ENCODE measurements at regions not wholly inside any gene's neighbourhood (a gene's known extent, or its start where the extent isn't known, plus 50 kb on each side); places are given as distances from the start of the nearest gene placed in this dataset.

DNA sequence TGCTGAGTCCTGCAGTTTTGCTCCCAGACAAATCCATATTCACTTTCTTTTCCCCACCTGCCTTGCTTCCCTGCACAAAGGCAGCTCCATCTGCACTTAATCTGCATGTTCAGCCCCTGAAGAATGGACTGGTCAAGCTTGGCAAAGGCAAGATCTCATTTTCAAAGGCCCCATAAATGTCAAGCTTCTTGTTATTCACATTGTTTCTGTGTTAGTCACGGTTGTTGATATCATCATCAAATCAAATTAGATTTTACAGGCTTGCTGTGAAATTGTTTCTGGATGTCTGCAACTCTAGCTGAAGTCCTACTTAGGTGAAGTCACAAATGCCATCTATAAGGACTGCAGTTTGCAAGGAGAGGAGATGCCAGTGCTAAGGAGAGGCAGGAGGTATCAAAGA lies 91.0 kb downstream of the GPAM start (continued):
- TF ChIP-seq, protein P1, sequence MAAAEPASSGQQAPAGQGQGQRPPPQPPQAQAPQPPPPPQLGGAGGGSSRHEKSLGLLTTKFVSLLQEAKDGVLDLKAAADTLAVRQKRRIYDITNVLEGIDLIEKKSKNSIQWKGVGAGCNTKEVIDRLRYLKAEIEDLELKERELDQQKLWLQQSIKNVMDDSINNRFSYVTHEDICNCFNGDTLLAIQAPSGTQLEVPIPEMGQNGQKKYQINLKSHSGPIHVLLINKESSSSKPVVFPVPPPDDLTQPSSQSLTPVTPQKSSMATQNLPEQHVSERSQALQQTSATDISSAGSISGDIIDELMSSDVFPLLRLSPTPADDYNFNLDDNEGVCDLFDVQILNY (CRISPR knock-in tag; IDR thresholded peaks at IDR 0.05), result no peak
- TF ChIP-seq, protein P2, sequence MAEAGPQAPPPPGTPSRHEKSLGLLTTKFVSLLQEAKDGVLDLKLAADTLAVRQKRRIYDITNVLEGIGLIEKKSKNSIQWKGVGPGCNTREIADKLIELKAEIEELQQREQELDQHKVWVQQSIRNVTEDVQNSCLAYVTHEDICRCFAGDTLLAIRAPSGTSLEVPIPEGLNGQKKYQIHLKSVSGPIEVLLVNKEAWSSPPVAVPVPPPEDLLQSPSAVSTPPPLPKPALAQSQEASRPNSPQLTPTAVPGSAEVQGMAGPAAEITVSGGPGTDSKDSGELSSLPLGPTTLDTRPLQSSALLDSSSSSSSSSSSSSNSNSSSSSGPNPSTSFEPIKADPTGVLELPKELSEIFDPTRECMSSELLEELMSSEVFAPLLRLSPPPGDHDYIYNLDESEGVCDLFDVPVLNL (CRISPR knock-in tag; IDR thresholded peaks at IDR 0.05; ENCODE audit: borderline replicate concordance, low read depth), result no peak
- TF ChIP-seq, protein P3, sequence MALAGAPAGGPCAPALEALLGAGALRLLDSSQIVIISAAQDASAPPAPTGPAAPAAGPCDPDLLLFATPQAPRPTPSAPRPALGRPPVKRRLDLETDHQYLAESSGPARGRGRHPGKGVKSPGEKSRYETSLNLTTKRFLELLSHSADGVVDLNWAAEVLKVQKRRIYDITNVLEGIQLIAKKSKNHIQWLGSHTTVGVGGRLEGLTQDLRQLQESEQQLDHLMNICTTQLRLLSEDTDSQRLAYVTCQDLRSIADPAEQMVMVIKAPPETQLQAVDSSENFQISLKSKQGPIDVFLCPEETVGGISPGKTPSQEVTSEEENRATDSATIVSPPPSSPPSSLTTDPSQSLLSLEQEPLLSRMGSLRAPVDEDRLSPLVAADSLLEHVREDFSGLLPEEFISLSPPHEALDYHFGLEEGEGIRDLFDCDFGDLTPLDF (CRISPR knock-in tag; IDR thresholded peaks at IDR 0.05), result no peak
- no peak for TF ChIP-seq CREB1 (CRISPR knock-in tag; IDR thresholded peaks at IDR 0.05)
- TF ChIP-seq, protein P4, sequence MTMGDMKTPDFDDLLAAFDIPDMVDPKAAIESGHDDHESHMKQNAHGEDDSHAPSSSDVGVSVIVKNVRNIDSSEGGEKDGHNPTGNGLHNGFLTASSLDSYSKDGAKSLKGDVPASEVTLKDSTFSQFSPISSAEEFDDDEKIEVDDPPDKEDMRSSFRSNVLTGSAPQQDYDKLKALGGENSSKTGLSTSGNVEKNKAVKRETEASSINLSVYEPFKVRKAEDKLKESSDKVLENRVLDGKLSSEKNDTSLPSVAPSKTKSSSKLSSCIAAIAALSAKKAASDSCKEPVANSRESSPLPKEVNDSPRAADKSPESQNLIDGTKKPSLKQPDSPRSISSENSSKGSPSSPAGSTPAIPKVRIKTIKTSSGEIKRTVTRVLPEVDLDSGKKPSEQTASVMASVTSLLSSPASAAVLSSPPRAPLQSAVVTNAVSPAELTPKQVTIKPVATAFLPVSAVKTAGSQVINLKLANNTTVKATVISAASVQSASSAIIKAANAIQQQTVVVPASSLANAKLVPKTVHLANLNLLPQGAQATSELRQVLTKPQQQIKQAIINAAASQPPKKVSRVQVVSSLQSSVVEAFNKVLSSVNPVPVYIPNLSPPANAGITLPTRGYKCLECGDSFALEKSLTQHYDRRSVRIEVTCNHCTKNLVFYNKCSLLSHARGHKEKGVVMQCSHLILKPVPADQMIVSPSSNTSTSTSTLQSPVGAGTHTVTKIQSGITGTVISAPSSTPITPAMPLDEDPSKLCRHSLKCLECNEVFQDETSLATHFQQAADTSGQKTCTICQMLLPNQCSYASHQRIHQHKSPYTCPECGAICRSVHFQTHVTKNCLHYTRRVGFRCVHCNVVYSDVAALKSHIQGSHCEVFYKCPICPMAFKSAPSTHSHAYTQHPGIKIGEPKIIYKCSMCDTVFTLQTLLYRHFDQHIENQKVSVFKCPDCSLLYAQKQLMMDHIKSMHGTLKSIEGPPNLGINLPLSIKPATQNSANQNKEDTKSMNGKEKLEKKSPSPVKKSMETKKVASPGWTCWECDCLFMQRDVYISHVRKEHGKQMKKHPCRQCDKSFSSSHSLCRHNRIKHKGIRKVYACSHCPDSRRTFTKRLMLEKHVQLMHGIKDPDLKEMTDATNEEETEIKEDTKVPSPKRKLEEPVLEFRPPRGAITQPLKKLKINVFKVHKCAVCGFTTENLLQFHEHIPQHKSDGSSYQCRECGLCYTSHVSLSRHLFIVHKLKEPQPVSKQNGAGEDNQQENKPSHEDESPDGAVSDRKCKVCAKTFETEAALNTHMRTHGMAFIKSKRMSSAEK (CRISPR knock-in tag; IDR thresholded peaks at IDR 0.05; ENCODE audit: borderline replicate concordance), result no peak
- TF ChIP-seq SMAD3 (CRISPR knock-in tag; IDR thresholded peaks at IDR 0.05; ENCODE audit: borderline replicate concordance), result no peak
- TF ChIP-seq ZNF219 (CRISPR knock-in tag; IDR thresholded peaks at IDR 0.05; ENCODE audit: borderline replicate concordance), result no peak
- TF ChIP-seq GRHL2 (CRISPR knock-in tag; IDR thresholded peaks at IDR 0.05; ENCODE audit: insufficient replicate concordance, severe bottlenecking), result no peak
- TF ChIP-seq ZNF416 (CRISPR knock-in tag; IDR thresholded peaks at IDR 0.05), result no peak
- no peak for TF ChIP-seq ESRRA (CRISPR knock-in tag; IDR thresholded peaks at IDR 0.05; ENCODE audit: borderline replicate concordance)

DNA sequence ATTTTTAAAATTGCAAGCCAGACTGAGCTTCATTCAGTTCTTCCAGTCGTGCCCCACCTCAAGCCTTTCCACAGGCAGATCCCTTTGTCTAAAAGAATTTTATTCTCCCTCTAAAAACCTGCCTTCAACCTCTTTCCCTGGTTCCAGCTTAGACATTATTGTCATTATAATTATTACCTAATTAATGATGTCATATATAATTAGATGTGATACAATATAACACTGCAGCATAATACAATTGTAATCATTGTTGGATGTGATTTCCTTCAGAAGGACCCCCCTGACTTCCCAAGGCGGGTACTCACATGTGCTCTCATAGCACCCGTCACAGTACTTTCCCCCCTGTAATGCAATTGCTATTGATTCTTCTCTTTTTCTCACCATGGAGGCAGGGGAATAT lies 88.6 kb downstream of the GPAM start:
- no peak overlapping the region for H3K27ac Mint-ChIP-seq
- POLR2A ChIA-PET, result no interaction called here
- ATAC-seq (no peak), DNase-seq (ENCODE audit: low spot score) (no peak)
- peaks cover 6% of the 10 kb centered on the region for H3K36me3 Mint-ChIP-seq
- CTCF ChIA-PET, result interaction anchor here (1.1 kb wide), 1 partner anchor 43 kb away, joined by 3 read pairs; no protein-coding TSS in a partner anchor
- peaks cover 2% of the 10 kb centered on the region; the same call in 1 of the 2 replicates for H3K4me1 Mint-ChIP-seq
- no peaks in the 10 kb centered on the region; the same call in 1 of the 2 replicates for H3K27me3 Mint-ChIP-seq (ENCODE audit: low read depth)
- TF ChIP-seq ZNF416 (CRISPR knock-in tag; IDR thresholded peaks at IDR 0.05), result no peak
- TF ChIP-seq, protein P5, sequence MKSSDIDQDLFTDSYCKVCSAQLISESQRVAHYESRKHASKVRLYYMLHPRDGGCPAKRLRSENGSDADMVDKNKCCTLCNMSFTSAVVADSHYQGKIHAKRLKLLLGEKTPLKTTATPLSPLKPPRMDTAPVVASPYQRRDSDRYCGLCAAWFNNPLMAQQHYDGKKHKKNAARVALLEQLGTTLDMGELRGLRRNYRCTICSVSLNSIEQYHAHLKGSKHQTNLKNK (CRISPR knock-in tag; IDR thresholded peaks at IDR 0.05), result no peak
- TF ChIP-seq, protein P6, sequence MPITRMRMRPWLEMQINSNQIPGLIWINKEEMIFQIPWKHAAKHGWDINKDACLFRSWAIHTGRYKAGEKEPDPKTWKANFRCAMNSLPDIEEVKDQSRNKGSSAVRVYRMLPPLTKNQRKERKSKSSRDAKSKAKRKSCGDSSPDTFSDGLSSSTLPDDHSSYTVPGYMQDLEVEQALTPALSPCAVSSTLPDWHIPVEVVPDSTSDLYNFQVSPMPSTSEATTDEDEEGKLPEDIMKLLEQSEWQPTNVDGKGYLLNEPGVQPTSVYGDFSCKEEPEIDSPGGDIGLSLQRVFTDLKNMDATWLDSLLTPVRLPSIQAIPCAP (CRISPR knock-in tag; IDR thresholded peaks at IDR 0.05), result no peak
- no peak for TF ChIP-seq SP1 (CRISPR knock-in tag; conservative IDR thresholded peaks at IDR 0.05)
- TF ChIP-seq CBFB (CRISPR knock-in tag; IDR thresholded peaks at IDR 0.05; ENCODE audit: low read depth), result no peak
- no peak for TF ChIP-seq SOX15 (CRISPR knock-in tag; IDR thresholded peaks at IDR 0.05)
- TF ChIP-seq NFYB (CRISPR knock-in tag; conservative IDR thresholded peaks at IDR 0.05; ENCODE audit: low read depth), result no peak
- TF ChIP-seq, protein P7, sequence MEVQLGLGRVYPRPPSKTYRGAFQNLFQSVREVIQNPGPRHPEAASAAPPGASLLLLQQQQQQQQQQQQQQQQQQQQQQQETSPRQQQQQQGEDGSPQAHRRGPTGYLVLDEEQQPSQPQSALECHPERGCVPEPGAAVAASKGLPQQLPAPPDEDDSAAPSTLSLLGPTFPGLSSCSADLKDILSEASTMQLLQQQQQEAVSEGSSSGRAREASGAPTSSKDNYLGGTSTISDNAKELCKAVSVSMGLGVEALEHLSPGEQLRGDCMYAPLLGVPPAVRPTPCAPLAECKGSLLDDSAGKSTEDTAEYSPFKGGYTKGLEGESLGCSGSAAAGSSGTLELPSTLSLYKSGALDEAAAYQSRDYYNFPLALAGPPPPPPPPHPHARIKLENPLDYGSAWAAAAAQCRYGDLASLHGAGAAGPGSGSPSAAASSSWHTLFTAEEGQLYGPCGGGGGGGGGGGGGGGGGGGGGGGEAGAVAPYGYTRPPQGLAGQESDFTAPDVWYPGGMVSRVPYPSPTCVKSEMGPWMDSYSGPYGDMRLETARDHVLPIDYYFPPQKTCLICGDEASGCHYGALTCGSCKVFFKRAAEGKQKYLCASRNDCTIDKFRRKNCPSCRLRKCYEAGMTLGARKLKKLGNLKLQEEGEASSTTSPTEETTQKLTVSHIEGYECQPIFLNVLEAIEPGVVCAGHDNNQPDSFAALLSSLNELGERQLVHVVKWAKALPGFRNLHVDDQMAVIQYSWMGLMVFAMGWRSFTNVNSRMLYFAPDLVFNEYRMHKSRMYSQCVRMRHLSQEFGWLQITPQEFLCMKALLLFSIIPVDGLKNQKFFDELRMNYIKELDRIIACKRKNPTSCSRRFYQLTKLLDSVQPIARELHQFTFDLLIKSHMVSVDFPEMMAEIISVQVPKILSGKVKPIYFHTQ (CRISPR knock-in tag; IDR thresholded peaks at IDR 0.05), result no peak
- TF ChIP-seq JUN (CRISPR knock-in tag; IDR thresholded peaks at IDR 0.05), result no peak
- TF ChIP-seq, protein P8, sequence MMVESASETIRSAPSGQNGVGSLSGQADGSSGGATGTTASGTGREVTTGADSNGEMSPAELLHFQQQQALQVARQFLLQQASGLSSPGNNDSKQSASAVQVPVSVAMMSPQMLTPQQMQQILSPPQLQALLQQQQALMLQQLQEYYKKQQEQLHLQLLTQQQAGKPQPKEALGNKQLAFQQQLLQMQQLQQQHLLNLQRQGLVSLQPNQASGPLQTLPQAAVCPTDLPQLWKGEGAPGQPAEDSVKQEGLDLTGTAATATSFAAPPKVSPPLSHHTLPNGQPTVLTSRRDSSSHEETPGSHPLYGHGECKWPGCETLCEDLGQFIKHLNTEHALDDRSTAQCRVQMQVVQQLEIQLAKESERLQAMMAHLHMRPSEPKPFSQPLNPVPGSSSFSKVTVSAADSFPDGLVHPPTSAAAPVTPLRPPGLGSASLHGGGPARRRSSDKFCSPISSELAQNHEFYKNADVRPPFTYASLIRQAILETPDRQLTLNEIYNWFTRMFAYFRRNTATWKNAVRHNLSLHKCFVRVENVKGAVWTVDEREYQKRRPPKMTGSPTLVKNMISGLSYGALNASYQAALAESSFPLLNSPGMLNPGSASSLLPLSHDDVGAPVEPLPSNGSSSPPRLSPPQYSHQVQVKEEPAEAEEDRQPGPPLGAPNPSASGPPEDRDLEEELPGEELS (CRISPR knock-in tag; IDR thresholded peaks at IDR 0.05), result no peak
- TF ChIP-seq, protein P9, sequence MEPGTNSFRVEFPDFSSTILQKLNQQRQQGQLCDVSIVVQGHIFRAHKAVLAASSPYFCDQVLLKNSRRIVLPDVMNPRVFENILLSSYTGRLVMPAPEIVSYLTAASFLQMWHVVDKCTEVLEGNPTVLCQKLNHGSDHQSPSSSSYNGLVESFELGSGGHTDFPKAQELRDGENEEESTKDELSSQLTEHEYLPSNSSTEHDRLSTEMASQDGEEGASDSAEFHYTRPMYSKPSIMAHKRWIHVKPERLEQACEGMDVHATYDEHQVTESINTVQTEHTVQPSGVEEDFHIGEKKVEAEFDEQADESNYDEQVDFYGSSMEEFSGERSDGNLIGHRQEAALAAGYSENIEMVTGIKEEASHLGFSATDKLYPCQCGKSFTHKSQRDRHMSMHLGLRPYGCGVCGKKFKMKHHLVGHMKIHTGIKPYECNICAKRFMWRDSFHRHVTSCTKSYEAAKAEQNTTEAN (CRISPR knock-in tag; IDR thresholded peaks at IDR 0.05), result no peak
- no peak for TF ChIP-seq MYBL2 (CRISPR knock-in tag; IDR thresholded peaks at IDR 0.05)
- peaks cover 29% of the 10 kb centered on the region for H3K9me3 Mint-ChIP-seq
- H3K4me3 Mint-ChIP-seq, result no peak overlapping the region

Data from WTC11 (cell line).